Middle frontal gyrus (tissue), 1 donor: ENCODE measurements at regions not wholly inside any gene's neighbourhood (a gene's known extent, or its start where the extent isn't known, plus 50 kb on each side); places are given as distances from the start of the nearest gene placed in this dataset.

Experiments
- DNase-seq: peaks from one replicate; pipeline ENCODE4 v3.0.0-alpha.2; 2015; ENCODE audit warnings: low spot score; ENCODE audit errors: extremely low spot score

GRCh38 chr1:218867066-218867465 lies 306.6 kb upstream of the LYPLAL1 start:
- no peak for DNase-seq

- no peak for DNase-seq
Observed at GRCh38 chr1:218867941-218868626, 305.6 kb upstream of the LYPLAL1 start.

- no peak for DNase-seq
Observed at GRCh38 chr1:218869276-218869675, 304.4 kb upstream of the LYPLAL1 start.

- DNase-seq: no peak
Observed at GRCh38 chr1:218872026-218872425, 301.7 kb upstream of the LYPLAL1 start.

- DNase-seq: no peak
Observed at GRCh38 chr1:218872928-218873327, 300.8 kb upstream of the LYPLAL1 start.

GRCh38 chr1:218874313-218874712 lies 299.4 kb upstream of the LYPLAL1 start:
- no peak for DNase-seq

- no peak for DNase-seq
Observed at GRCh38 chr1:218874801-218875400, 298.8 kb upstream of the LYPLAL1 start.

- no peak for DNase-seq
Observed at GRCh38 chr1:218878369-218878768, 295.3 kb upstream of the LYPLAL1 start.

- no peak for DNase-seq
Observed at GRCh38 chr1:218880484-218881060, 293.1 kb upstream of the LYPLAL1 start.

GRCh38 chr1:218882454-218882853 lies 291.2 kb upstream of the LYPLAL1 start:
- no peak for DNase-seq

GRCh38 chr1:218886101-218886871 lies 287.4 kb upstream of the LYPLAL1 start:
- DNase-seq: no peak

GRCh38 chr1:218887141-218887925 lies 286.3 kb upstream of the LYPLAL1 start:
- no peak for DNase-seq

- DNase-seq: no peak
Observed at GRCh38 chr1:218890451-218890850, 283.2 kb upstream of the LYPLAL1 start.

- DNase-seq: no peak
Observed at GRCh38 chr1:218891577-218891976, 282.1 kb upstream of the LYPLAL1 start.

- DNase-seq: no peak
Observed at GRCh38 chr1:218895064-218895587, 278.6 kb upstream of the LYPLAL1 start.

GRCh38 chr1:218896202-218896601 lies 277.5 kb upstream of the LYPLAL1 start:
- no peak for DNase-seq

GRCh38 chr1:218898921-218899320 lies 274.8 kb upstream of the LYPLAL1 start:
- DNase-seq: no peak

- DNase-seq: no peak
Observed at GRCh38 chr1:218900615-218901014, 273.1 kb upstream of the LYPLAL1 start.

- DNase-seq: no peak
Observed at GRCh38 chr1:218904416-218904815, 269.3 kb upstream of the LYPLAL1 start.

- DNase-seq: no peak
Observed at GRCh38 chr1:218916720-218917119, 257.0 kb upstream of the LYPLAL1 start.

GRCh38 chr1:218917656-218918055 lies 256.0 kb upstream of the LYPLAL1 start:
- no peak for DNase-seq
